Parathyroid adenoma (tissue), 2 donors: ENCODE measurements at regions not wholly inside any gene's neighbourhood (a gene's known extent, or its start where the extent isn't known, plus 50 kb on each side); places are given as distances from the start of the nearest gene placed in this dataset.

Source experiments
- H2AFZ ChIP-seq: fragments of 300-600 bp; sonication (generic); one replicate; pipeline ENCODE4 v1.7.0; 2017; ENCODE audit warnings: antibody characterized with exemption, mild to moderate bottlenecking
- H3K27ac ChIP-seq: fragments of 300-600 bp; sonication (generic); one replicate; pipeline ENCODE4 v1.7.0; 2017
- H3K27me3 ChIP-seq: fragments of 300-600 bp; sonication (generic); one replicate; pipeline ENCODE4 v1.7.0; 2017; ENCODE audit warnings: low read length; ENCODE audit not compliant: control insufficient read depth, insufficient read depth
- H3K36me3 ChIP-seq: fragments of 300-600 bp; sonication (generic); one replicate; pipeline ENCODE4 v1.7.0; 2017; ENCODE audit warnings: low read length; ENCODE audit not compliant: control insufficient read depth, insufficient read depth
- H3K4me1 ChIP-seq: fragments of 300-600 bp; sonication (generic); one replicate; pipeline ENCODE4 v1.7.0; 2017; ENCODE audit warnings: control low read depth
- H3K4me2 ChIP-seq: fragments of 300-600 bp; sonication (generic); one replicate; pipeline ENCODE4 v1.7.0; 2017; ENCODE audit warnings: low read length
- H3K4me3 ChIP-seq: fragments of 300-600 bp; sonication (generic); one replicate; pipeline ENCODE4 v1.7.0; 2017; ENCODE audit warnings: low read depth, low read length
- H3K79me2 ChIP-seq: fragments of 300-600 bp; sonication (generic); one replicate; pipeline ENCODE4 v1.7.0; 2017; ENCODE audit warnings: control low read depth
- H3K9ac ChIP-seq: fragments of 300-600 bp; sonication (generic); one replicate; pipeline ENCODE4 v1.7.0; 2017; ENCODE audit warnings: mild to moderate bottlenecking
- H3K9me3 ChIP-seq: fragments of 300-600 bp; sonication (generic); one replicate; pipeline ENCODE4 v1.7.0; 2017; ENCODE audit warnings: low read length; ENCODE audit not compliant: control insufficient read depth
- CTCF ChIP-seq: fragments of 300-600 bp; sonication (generic); IDR thresholded peaks from one replicate; pipeline ENCODE4 v1.7.0; 2017; ENCODE audit warnings: antibody characterized with exemption, mild to moderate bottlenecking
- donor health status: primary hyperparathyroidism.

GRCh38 chr7:131795400-131795799 is 239.0 kb upstream of the PODXL start:
- H3K4me2 ChIP-seq: no peak overlapping the region
- H3K27me3 ChIP-seq: no peaks in the 10 kb centered on the region
- no peaks in the 10 kb centered on the region for H3K9me3 ChIP-seq
- H2AFZ ChIP-seq: no peak overlapping the region
- no peaks in the 10 kb centered on the region for H3K79me2 ChIP-seq
- no peak overlapping the region for H3K4me3 ChIP-seq
- no peak for TF ChIP-seq CTCF
- no peaks in the 10 kb centered on the region for H3K36me3 ChIP-seq
- no peak overlapping the region for H3K27ac ChIP-seq
- no peaks in the 10 kb centered on the region for H3K4me1 ChIP-seq
- no peak overlapping the region for H3K9ac ChIP-seq

- no peaks in the 10 kb centered on the region for H3K27me3 ChIP-seq
- H3K27ac ChIP-seq: no peak overlapping the region
- TF ChIP-seq CTCF: no peak
- H3K4me3 ChIP-seq: no peak overlapping the region
- H3K9ac ChIP-seq: no peak overlapping the region
- H3K9me3 ChIP-seq: no peaks in the 10 kb centered on the region
- H3K4me2 ChIP-seq: no peak overlapping the region
- no peaks in the 10 kb centered on the region for H3K79me2 ChIP-seq
- no peaks in the 10 kb centered on the region for H3K36me3 ChIP-seq
- H2AFZ ChIP-seq: no peak overlapping the region
- no peaks in the 10 kb centered on the region for H3K4me1 ChIP-seq
Measured at GRCh38 chr7:131792311-131792710, 235.9 kb upstream of the PODXL start.

GRCh38 chr7:131787101-131787500 is 230.7 kb upstream of the PODXL start:
- TF ChIP-seq CTCF: no peak

GRCh38 chr7:131786204-131786603 is 229.8 kb upstream of the PODXL start:
- Histone ChIP-seq H3K9ac (no peak overlapping the region), H3K27me3 (no peaks in the 10 kb centered on the region), H3K4me2 (no peak overlapping the region), H3K79me2 (no peaks in the 10 kb centered on the region), H3K36me3 (no peaks in the 10 kb centered on the region), H3K4me1 (no peaks in the 10 kb centered on the region), H2AFZ (no peak overlapping the region), H3K4me3 (no peak overlapping the region), H3K27ac (no peak overlapping the region), H3K9me3 (no peaks in the 10 kb centered on the region)
- TF ChIP-seq CTCF: no peak

More at GRCh38 chr7:131787101-131787500, 230.7 kb upstream of the PODXL start:
- H2AFZ ChIP-seq: no peak overlapping the region
- no peak overlapping the region for H3K27ac ChIP-seq
- no peaks in the 10 kb centered on the region for H3K27me3 ChIP-seq
- no peak overlapping the region for H3K9ac ChIP-seq
- no peak overlapping the region for H3K4me3 ChIP-seq
- H3K4me1 ChIP-seq: no peaks in the 10 kb centered on the region
- no peaks in the 10 kb centered on the region for H3K9me3 ChIP-seq
- H3K36me3 ChIP-seq: no peaks in the 10 kb centered on the region
- no peak overlapping the region for H3K4me2 ChIP-seq
- no peaks in the 10 kb centered on the region for H3K79me2 ChIP-seq

GRCh38 chr7:131778601-131779000 is 222.2 kb upstream of the PODXL start:
- H3K4me3 ChIP-seq: no peak overlapping the region
- no peak overlapping the region for H3K4me2 ChIP-seq
- no peak overlapping the region for H3K27ac ChIP-seq
- no peak for TF ChIP-seq CTCF
- no peak overlapping the region for H2AFZ ChIP-seq
- H3K27me3 ChIP-seq: no peaks in the 10 kb centered on the region
- H3K9me3 ChIP-seq: no peaks in the 10 kb centered on the region
- H3K79me2 ChIP-seq: no peaks in the 10 kb centered on the region
- no peaks in the 10 kb centered on the region for H3K36me3 ChIP-seq
- H3K4me1 ChIP-seq: no peaks in the 10 kb centered on the region
- H3K9ac ChIP-seq: no peak overlapping the region
